Mesodermal cell (in vitro differentiated cells): ENCODE measurements at regions not wholly inside any gene's neighbourhood (a gene's known extent, or its start where the extent isn't known, plus 50 kb on each side); places are given as distances from the start of the nearest gene placed in this dataset.
"Not testable (repeated sequence)": the region's sequence is repeated elsewhere in the genome, so short reads cannot be mapped to it uniquely, and the experiment has no call there.

Experiments used
- H3K27ac ChIP-seq: 2 replicates; pipeline ENCODE4 v1.7.0; 2013; ENCODE audit warnings: mild to moderate bottlenecking, low read depth, low read length, moderate library complexity; ENCODE audit not compliant: severe bottlenecking
- H3K36me3 ChIP-seq: 2 replicates; pipeline ENCODE4 v1.7.1; 2013; ENCODE audit warnings: mild to moderate bottlenecking, low read length, moderate library complexity; ENCODE audit not compliant: control insufficient read depth, insufficient read depth
- H3K4me1 ChIP-seq: one replicate; pipeline ENCODE4 v1.7.1; 2013; ENCODE audit warnings: mild to moderate bottlenecking, low read length; ENCODE audit not compliant: insufficient read depth, control insufficient read depth, poor library complexity, severe bottlenecking
- H3K4me3 ChIP-seq: 2 replicates; pipeline ENCODE4 v1.7.0; 2013; ENCODE audit warnings: low read length, control low read depth, mild to moderate bottlenecking; ENCODE audit not compliant: insufficient read depth, poor library complexity, severe bottlenecking; ENCODE audit errors: extremely low read depth
- H3K9me3 ChIP-seq: 2 replicates; pipeline ENCODE4 v1.7.1; 2013; ENCODE audit warnings: mild to moderate bottlenecking, low read length, moderate library complexity; ENCODE audit not compliant: control insufficient read depth
- WGBS, 2 experiments: methylation state at CpG; one replicate each; pipeline ENCODE4 v1.1.5; 2013; ENCODE audit warnings: missing lambda C conversion rate in 2 of 2; ENCODE audit not compliant: insufficient coverage in 2 of 2; 5-methylcytosine and 5-hydroxymethylcytosine counted together

DNA sequence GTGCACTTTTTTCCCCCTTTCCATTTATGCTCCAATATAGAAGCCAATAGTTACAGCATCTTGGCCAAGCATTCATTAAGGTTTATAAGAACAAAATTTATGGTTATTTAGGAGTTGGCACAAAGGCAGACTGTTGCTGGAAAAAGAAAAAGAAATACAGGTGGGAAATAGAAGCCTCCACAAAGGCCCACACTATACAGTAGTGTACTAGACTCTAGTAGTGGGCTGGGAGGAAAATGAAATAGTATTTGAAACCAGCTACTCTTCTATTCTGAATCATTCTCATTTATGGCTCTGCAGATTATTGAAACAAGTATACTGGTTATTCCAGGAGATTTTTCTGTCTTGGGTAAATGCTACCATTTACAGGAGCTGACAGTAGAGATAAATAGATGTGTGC, 80.9 kb upstream of the CDK6 start:
- Histone ChIP-seq H3K4me3 (no peak overlapping the region), H3K27ac (peak overlapping the region; percentile 93)

GRCh38 chr7:92916770-92917224, 80.4 kb upstream of the CDK6 start:
- peak overlapping the region; percentile 93 for H3K27ac ChIP-seq
- H3K36me3 ChIP-seq, result no peaks in the 10 kb centered on the region
- no peak overlapping the region for H3K4me3 ChIP-seq
- peaks cover 10% of the 10 kb centered on the region for H3K4me1 ChIP-seq
- 24 to 29% methylated on average over 3 of the region's 3 CpGs for WGBS, 2 experiments
- peaks cover 5% of the 10 kb centered on the region for H3K9me3 ChIP-seq

More for the DNA sequence above, 80.9 kb upstream of the CDK6 start:
- H3K4me1 ChIP-seq, result peaks cover 10% of the 10 kb centered on the region
- no peaks in the 10 kb centered on the region for H3K36me3 ChIP-seq
- peaks cover 5% of the 10 kb centered on the region for H3K9me3 ChIP-seq

DNA sequence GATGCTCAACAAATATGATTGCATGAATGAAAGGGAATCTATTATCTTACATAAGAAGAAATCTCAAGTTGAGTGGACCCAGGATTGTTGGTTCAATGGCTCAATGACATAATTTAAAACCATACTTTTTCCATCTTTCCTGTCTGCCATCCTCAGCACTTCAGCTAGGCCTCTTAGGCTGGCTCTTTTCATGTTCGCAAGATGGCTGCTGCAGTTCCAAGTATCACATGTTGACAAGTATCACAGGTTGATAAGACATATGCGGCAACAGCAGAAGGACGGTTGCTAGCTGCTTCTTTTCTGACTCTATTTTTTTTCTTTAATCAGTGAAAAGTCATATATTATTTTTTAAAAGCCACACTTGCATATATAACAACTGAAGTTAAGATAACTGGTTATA, 79.0 kb upstream of the CDK6 start:
- peaks cover 4% of the 10 kb centered on the region for H3K9me3 ChIP-seq
- no peak overlapping the region for H3K4me3 ChIP-seq
- H3K4me1 ChIP-seq, result peaks cover 10% of the 10 kb centered on the region
- WGBS, 2 experiments, result 100% methylated on average over 1 of the region's 3 CpGs
- no peak overlapping the region for H3K27ac ChIP-seq
- no peaks in the 10 kb centered on the region for H3K36me3 ChIP-seq

DNA sequence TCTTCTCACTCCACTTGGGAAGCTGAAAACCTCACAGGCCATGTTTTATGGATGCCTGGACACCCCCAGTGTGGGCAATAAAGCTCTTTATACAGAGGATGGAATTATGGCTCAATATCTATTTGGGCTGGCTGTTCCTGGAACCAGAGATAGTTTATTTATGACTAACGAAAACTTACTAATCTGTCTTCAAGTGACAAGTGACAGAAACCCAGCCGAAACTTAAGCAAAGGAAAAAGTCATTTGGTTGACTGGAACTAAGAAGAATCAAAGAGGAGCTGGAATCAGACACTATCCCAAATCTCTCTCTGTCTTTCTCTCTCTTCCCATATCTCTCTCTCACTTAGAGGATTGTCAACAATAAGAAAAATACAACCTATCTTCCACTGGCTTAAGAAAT, 78.3 kb upstream of the CDK6 start:
- Histone ChIP-seq H3K36me3 (no peaks in the 10 kb centered on the region), H3K27ac (no peak overlapping the region), H3K4me1 (peaks cover 10% of the 10 kb centered on the region), H3K9me3 (no peaks in the 10 kb centered on the region), H3K4me3 (no peak overlapping the region)
- 93% methylated on average over 2 of the region's 2 CpGs; no CpG with 5 or more reads in 1 of the 2 experiments for WGBS, 2 experiments

DNA sequence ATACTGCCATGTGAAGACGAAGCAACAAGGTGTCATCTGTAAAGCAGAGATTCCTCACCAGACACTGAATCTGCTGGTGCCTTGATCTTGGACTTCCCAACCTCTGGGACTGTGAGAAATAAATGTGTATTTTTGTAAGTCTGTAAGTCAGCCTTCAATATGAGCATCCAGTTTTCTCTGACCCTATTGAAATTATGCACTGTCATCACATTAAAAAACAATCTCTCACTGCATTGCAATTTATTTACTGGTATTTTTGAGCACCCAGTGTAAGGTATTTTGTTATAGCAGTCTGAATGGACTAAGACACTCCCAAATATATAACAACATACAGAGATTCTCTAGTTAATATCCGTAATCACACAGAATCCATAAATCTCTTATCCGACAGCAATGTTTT, 77.5 kb upstream of the CDK6 start:
- Histone ChIP-seq H3K9me3 (no peaks in the 10 kb centered on the region), H3K27ac (no peak overlapping the region), H3K4me3 (no peak overlapping the region), H3K36me3 (no peaks in the 10 kb centered on the region), H3K4me1 (peaks cover 10% of the 10 kb centered on the region)
- 100% methylated on average over 1 of the region's 3 CpGs for WGBS, 2 experiments

DNA sequence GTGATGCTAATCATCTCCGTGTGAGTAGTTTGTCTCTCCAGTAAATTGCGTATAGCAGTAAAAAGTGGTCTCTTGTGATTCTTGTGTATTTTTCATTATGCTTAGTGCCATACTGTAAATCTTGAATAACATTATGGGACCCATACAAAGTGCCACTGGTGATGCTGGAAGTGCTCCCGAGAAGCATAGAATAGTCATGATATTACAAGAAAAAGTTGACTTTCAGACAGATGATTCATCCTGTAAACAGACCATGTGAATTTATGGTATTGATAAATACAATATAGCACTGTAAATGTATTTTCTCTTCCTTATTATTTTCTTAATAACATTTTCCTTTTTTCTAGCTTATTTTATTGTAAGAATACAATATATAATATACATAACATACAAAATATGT, 74.6 kb upstream of the CDK6 start:
- no peaks in the 10 kb centered on the region for H3K9me3 ChIP-seq
- no CpG with 5 or more reads among the region's 3 CpGs for WGBS, 2 experiments
- no peaks in the 10 kb centered on the region for H3K36me3 ChIP-seq
- no peaks in the 10 kb centered on the region for H3K4me1 ChIP-seq
- no peak overlapping the region for H3K4me3 ChIP-seq
- H3K27ac ChIP-seq, result no peak overlapping the region

GRCh38 chr7:92909686-92910475, 73.5 kb upstream of the CDK6 start:
- Histone ChIP-seq H3K27ac (no peak overlapping the region), H3K9me3 (no peaks in the 10 kb centered on the region), H3K4me3 (no peak overlapping the region), H3K4me1 (peaks cover 1% of the 10 kb centered on the region), H3K36me3 (no peaks in the 10 kb centered on the region)
- WGBS, 2 experiments, result 100% methylated on average over 1 of the region's 2 CpGs; no CpG with 5 or more reads in 1 of the 2 experiments

- Histone ChIP-seq H3K4me1 (peaks cover 18% of the 10 kb centered on the region), H3K27ac (no peak overlapping the region), H3K4me3 (no peak overlapping the region), H3K9me3 (no peaks in the 10 kb centered on the region), H3K36me3 (no peaks in the 10 kb centered on the region)
- WGBS, 2 experiments, result 58 to 74% methylated on average over 6 to 7 of the region's 7 CpGs
Measured at GRCh38 chr7:92904244-92905131, 68.1 kb upstream of the CDK6 start.

DNA sequence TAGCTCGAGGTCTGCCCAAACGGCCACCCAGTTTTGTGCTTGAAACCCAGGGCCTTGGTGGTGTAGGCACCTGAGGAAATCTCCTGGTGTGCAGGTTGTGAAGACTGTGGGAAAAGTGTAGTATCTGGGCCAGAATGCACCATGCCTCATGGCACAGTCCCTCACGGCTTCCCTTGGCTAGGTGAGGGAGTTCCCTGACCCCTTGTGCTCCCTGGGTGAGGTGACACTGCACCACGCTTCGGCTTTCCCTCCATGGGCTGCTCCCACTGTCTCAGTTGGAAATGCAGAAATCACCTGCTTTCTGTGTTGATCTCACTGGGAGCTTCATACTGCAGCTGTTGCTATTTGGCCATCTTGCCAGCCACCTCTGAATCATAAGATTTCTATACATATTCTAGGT, 62.4 kb upstream of the CDK6 start:
- H3K36me3 ChIP-seq, result no peaks in the 10 kb centered on the region
- WGBS, 2 experiments, result 88 to 93% methylated on average over 5 of the region's 5 CpGs
- peaks cover 10% of the 10 kb centered on the region for H3K4me1 ChIP-seq
- peaks cover 6% of the 10 kb centered on the region for H3K9me3 ChIP-seq
- no peak overlapping the region for H3K27ac ChIP-seq
- H3K4me3 ChIP-seq, result no peak overlapping the region

DNA sequence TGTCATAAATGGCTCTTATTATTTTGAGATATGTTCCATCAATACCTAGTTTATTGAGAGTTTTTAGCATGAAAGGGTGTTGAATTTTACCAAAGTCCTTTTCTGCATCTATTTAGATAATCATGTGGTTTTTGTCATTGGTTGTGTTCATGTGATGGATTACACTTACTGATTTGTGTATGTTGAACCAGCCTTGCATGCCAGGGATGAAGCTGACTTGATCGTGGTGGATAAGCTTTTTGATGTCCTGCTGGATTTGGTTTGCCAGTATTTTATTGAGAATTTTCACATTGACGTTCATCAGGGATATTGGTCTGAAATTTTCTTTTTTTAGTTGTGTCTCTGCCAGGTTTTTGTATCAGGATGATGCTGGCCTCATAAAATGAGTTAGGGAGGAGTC, 58.5 kb upstream of the CDK6 start:
- not testable (repeated sequence) for H3K36me3 ChIP-seq, H3K4me3 ChIP-seq, H3K9me3 ChIP-seq, H3K27ac ChIP-seq, H3K4me1 ChIP-seq
- WGBS, 2 experiments, result 77 to 88% methylated on average over 1 to 2 of the region's 2 CpGs

GRCh38 chr7:92889081-92889480, 52.7 kb upstream of the CDK6 start:
- Histone ChIP-seq H3K4me3 (no peak overlapping the region), H3K36me3 (no peaks in the 10 kb centered on the region), H3K9me3 (no peaks in the 10 kb centered on the region), H3K27ac (no peak overlapping the region), H3K4me1 (no peaks in the 10 kb centered on the region)
- WGBS, 2 experiments, result 83 to 96% methylated on average over 3 of the region's 3 CpGs
